ENCODE measurements at regions not wholly inside any gene's neighbourhood (a gene's known extent, or its start where the extent isn't known, plus 50 kb on each side); places are given as distances from the start of the nearest gene placed in this dataset.

DNA sequence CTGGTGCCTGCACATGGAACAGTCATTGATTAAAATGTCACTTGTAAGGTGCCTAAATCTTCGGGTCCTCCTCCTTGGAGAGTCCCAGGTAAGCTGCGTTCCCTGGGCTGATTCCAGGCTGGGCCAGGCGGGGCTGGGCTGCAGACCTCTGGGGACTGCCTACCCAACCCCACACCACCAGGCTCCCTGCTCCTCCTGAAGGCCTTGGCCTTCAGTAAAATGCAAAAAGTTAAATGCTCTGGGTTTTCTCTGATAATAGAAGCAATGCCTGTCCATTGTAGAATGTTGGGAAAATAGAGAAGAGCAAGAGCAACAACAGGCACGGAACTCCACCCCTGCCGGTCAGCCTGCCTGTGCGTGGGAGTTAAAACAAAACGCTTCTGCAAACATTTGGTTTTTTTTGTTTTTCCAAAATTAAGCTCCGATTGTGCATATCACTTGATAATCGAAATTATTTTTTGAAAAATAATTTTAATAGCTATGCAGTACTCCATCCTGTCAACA is 363.9 kb downstream of the SEC14L1 start:
- Histone ChIP-seq H4K20me1 (ENCODE audit: low read length) (no peaks in the 10 kb centered on the region), H3K36me3 (ENCODE audit: low read depth, low read length) (peaks cover 22% of the 10 kb centered on the region), H3F3A (ENCODE audit: low read length, unreplicated experiment) (no peaks in the 10 kb centered on the region), H3K4me1 (ENCODE audit: insufficient read depth, low read length) (no peaks in the 10 kb centered on the region), H3K27me3 (ENCODE audit: low read length) (no peaks in the 10 kb centered on the region), H3K27ac (ENCODE audit: low read length) (no peak overlapping the region), H3K79me2 (ENCODE audit: low read length) (no peaks in the 10 kb centered on the region), H3K9me3 (ENCODE audit: low read length) (no peaks in the 10 kb centered on the region), H3K9ac (ENCODE audit: low read length) (no peak overlapping the region), H2AFZ (ENCODE audit: low read length) (no peak overlapping the region), H3K9me2 (replicated peaks; ENCODE audit: low read length) (no peaks in the 10 kb centered on the region), H3K4me3 (ENCODE audit: low read length) (no peak overlapping the region), H3K4me2 (ENCODE audit: low read length) (no peak overlapping the region)
- ATAC-seq (no peak), DNase-seq (no peak)
- POLR2A ChIA-PET (ENCODE audit: unreplicated experiment), result no interaction called here
- TF ChIP-seq EZH2 (IDR thresholded peaks at IDR 0.05; ENCODE audit: low read length, unreplicated experiment) (no peak), EZH2phosphoT487 (IDR thresholded peaks at IDR 0.05; ENCODE audit: borderline replicate concordance, low read length) (no peak)
- TF ChIP-seq, protein P1, sequence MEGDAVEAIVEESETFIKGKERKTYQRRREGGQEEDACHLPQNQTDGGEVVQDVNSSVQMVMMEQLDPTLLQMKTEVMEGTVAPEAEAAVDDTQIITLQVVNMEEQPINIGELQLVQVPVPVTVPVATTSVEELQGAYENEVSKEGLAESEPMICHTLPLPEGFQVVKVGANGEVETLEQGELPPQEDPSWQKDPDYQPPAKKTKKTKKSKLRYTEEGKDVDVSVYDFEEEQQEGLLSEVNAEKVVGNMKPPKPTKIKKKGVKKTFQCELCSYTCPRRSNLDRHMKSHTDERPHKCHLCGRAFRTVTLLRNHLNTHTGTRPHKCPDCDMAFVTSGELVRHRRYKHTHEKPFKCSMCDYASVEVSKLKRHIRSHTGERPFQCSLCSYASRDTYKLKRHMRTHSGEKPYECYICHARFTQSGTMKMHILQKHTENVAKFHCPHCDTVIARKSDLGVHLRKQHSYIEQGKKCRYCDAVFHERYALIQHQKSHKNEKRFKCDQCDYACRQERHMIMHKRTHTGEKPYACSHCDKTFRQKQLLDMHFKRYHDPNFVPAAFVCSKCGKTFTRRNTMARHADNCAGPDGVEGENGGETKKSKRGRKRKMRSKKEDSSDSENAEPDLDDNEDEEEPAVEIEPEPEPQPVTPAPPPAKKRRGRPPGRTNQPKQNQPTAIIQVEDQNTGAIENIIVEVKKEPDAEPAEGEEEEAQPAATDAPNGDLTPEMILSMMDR (conservative IDR thresholded peaks at IDR 0.05; ENCODE audit: low read depth, low read length), result no peak
- BruUV-seq (replicated peaks), result no TSS peak
- CTCF ChIA-PET, result no interaction called here
- intact Hi-C loops (cut with micrococcal nuclease), result no loop called here

DNA sequence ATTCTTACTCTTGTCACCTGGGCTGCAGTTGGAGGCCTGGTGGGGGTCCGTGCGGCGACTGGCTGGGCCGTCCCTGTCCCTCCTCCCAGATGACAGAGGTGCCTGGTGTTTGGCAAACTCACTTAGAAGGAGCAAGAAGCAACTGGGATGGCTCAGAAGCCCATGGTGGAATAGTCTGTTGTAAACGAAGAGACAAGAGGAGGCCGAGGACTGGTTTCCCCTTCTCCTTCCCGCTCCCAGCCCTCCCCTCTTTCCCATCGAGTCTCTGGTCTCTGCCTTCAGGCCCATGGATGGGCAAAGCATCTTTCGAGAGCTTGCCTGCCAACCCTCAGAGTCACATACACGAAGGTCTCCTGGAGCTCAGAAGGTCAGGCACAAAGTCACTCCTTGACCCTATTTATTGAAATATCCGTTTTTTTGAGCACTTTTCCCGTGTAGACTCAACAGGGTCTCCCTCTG is 364.4 kb downstream of the SEC14L1 start:
- no peak overlapping the region for H2AFZ ChIP-seq (ENCODE audit: low read length)
- no peaks in the 10 kb centered on the region for H3K79me2 ChIP-seq (ENCODE audit: low read length)
- H3K36me3 ChIP-seq (ENCODE audit: low read depth, low read length), result peaks cover 19% of the 10 kb centered on the region
- H4K20me1 ChIP-seq (ENCODE audit: low read length), result no peaks in the 10 kb centered on the region
- H3K4me3 ChIP-seq (ENCODE audit: low read length), result no peak overlapping the region
- ChIA-PET CTCF (no interaction called here), POLR2A (ENCODE audit: unreplicated experiment) (no interaction called here)
- no peaks in the 10 kb centered on the region for H3K27me3 ChIP-seq (ENCODE audit: low read length)
- H3K9ac ChIP-seq (ENCODE audit: low read length), result no peak overlapping the region
- no peak overlapping the region for H3K4me2 ChIP-seq (ENCODE audit: low read length)
- DNase-seq, result no peak
- H3K9me3 ChIP-seq (ENCODE audit: low read length), result no peaks in the 10 kb centered on the region
- no peak overlapping the region for H3K27ac ChIP-seq (ENCODE audit: low read length)
- H3K9me2 ChIP-seq (replicated peaks; ENCODE audit: low read length), result no peaks in the 10 kb centered on the region
- ATAC-seq, result no peak
- H3F3A ChIP-seq (ENCODE audit: low read length, unreplicated experiment), result no peaks in the 10 kb centered on the region
- H3K4me1 ChIP-seq (ENCODE audit: insufficient read depth, low read length), result no peaks in the 10 kb centered on the region
- no peak for TF ChIP-seq EZH2phosphoT487 (IDR thresholded peaks at IDR 0.05; ENCODE audit: borderline replicate concordance, low read length)
- no peak for TF ChIP-seq EZH2 (IDR thresholded peaks at IDR 0.05; ENCODE audit: low read length, unreplicated experiment)
- TF ChIP-seq, protein P1 (conservative IDR thresholded peaks at IDR 0.05; ENCODE audit: low read depth, low read length), result no peak
- intact Hi-C loops (cut with micrococcal nuclease), result no loop called here
- no TSS peak for BruUV-seq (replicated peaks)

GRCh38 chr17:77506371-77506991 is 365.7 kb downstream of the SEC14L1 start:
- intact Hi-C loops (cut with micrococcal nuclease), result no loop called here
- Histone ChIP-seq H3K9ac (ENCODE audit: low read length) (no peak overlapping the region), H3K27me3 (ENCODE audit: low read length) (no peaks in the 10 kb centered on the region), H3K27ac (ENCODE audit: low read length) (no peak overlapping the region), H3K79me2 (ENCODE audit: low read length) (no peaks in the 10 kb centered on the region), H3K9me2 (replicated peaks; ENCODE audit: low read length) (no peaks in the 10 kb centered on the region), H3K4me1 (ENCODE audit: insufficient read depth, low read length) (no peaks in the 10 kb centered on the region), H3F3A (ENCODE audit: low read length, unreplicated experiment) (no peaks in the 10 kb centered on the region), H4K20me1 (ENCODE audit: low read length) (no peaks in the 10 kb centered on the region), H3K9me3 (ENCODE audit: low read length) (no peaks in the 10 kb centered on the region), H3K4me3 (ENCODE audit: low read length) (no peak overlapping the region), H3K36me3 (ENCODE audit: low read depth, low read length) (peaks cover 8% of the 10 kb centered on the region), H2AFZ (ENCODE audit: low read length) (no peak overlapping the region), H3K4me2 (ENCODE audit: low read length) (no peak overlapping the region)
- TF ChIP-seq EZH2 (IDR thresholded peaks at IDR 0.05; ENCODE audit: low read length, unreplicated experiment), result no peak
- DNase-seq, result no peak
- no peak for ATAC-seq
- POLR2A ChIA-PET (ENCODE audit: unreplicated experiment), result no interaction called here
- BruUV-seq (replicated peaks), result no TSS peak
- CTCF ChIA-PET, result interaction anchor here (0.6 kb wide), 1 partner anchor 375 kb away, joined by 6 read pairs; no protein-coding TSS in a partner anchor

Data from PC-3 (cell line).